GM12878 (cell line): ENCODE measurements at regions not wholly inside any gene's neighbourhood (a gene's known extent, or its start where the extent isn't known, plus 50 kb on each side); places are given as distances from the start of the nearest gene placed in this dataset.

Experiments
- ATAC-seq: fragments of 200-7000 bp; cut with Tn5 transposase; 3 replicates; pipeline ENCODE4 v1.9.1; 2020; ENCODE audit warnings: mild to moderate bottlenecking, moderate library complexity
- BruUV-seq: library from RNA; stranded (reverse); fragments of 400-500 nt; replicated peaks from 2 replicates; lab custom pipeline; 2021; lab: Mats Ljungman, UMichigan
- CTCF ChIA-PET: fragments of 300-600 bp; sonication (Branson Sonifier 250); formaldehyde crosslinking; extraction: SDS; loops from one replicate; lab custom pipeline; 2021; ENCODE audit warnings: inconsistent platforms; lab: Yijun Ruan, JAX
- POLR2A ChIA-PET: fragments of 350-600 bp; formaldehyde crosslinking; extraction: SDS; loops from one replicate; lab custom pipeline; 2021; ENCODE audit warnings: inconsistent platforms; lab: Charles Lee
- RAD21 ChIA-PET: fragments of 300-600 bp; sonication (Branson Sonifier 250); formaldehyde crosslinking; loops from one replicate; lab custom pipeline; 2023; ENCODE audit warnings: antibody characterized with exemption; ENCODE audit not compliant: unreplicated experiment; lab: Charles Lee
- SMC1A ChIA-PET: fragments of 300-600 bp; sonication (Branson Sonifier 250); formaldehyde crosslinking; loops from one replicate; lab custom pipeline; 2023; ENCODE audit not compliant: unreplicated experiment, uncharacterized antibody; lab: Charles Lee
- DNase-seq: peaks from one replicate; pipeline ENCODE4 v3.0.0-alpha.2; 2011; ENCODE audit warnings: low read depth, low spot score
- FAIRE-seq: peaks from 3 replicates; lab custom pipeline; 2011; peaks lifted over from hg19 to GRCh38; lab: Jason Lieb, UNC
- H2AFZ ChIP-seq: 2 replicates; pipeline ENCODE4 v1.6.0; 2011; ENCODE audit warnings: low read depth, low read length, control low read depth; ENCODE audit not compliant: control insufficient read depth
- H3K27ac ChIP-seq: 2 replicates; pipeline ENCODE4 v1.5.1; 2011; ENCODE audit warnings: control low read depth; ENCODE audit not compliant: control insufficient read depth, insufficient read depth
- H3K27me3 ChIP-seq, 2 experiments: replicated peaks in 1 of 2; 2 replicates each; pipeline versions ENCODE4 v1.6.0 to v1.6.1; 2011; ENCODE audit warnings: low read length in 1 of 2; ENCODE audit not compliant: control insufficient read depth in 2 of 2, insufficient read depth in 2 of 2
- H3K36me3 ChIP-seq, 2 experiments: 2 replicates each; pipeline ENCODE4 v1.5.1; 2011; ENCODE audit warnings: low read length in 1 of 2; ENCODE audit not compliant: control insufficient read depth in 2 of 2, insufficient read depth in 2 of 2
- H3K4me1 ChIP-seq: 2 replicates; pipeline ENCODE4 v1.6.1; 2011; ENCODE audit warnings: mild to moderate bottlenecking, low read length, moderate library complexity, mixed read lengths; ENCODE audit not compliant: control insufficient read depth, insufficient read depth
- H3K4me2 ChIP-seq: 2 replicates; pipeline ENCODE4 v1.6.0; 2011; ENCODE audit warnings: control low read depth; ENCODE audit not compliant: control insufficient read depth, insufficient read depth
- H3K4me3 ChIP-seq: fragments of 200-600 bp; sonication (generic); 2 replicates; pipeline ENCODE4 v1.5.1; 2016
- H3K79me2 ChIP-seq: 2 replicates; pipeline ENCODE4 v1.6.0; 2011; ENCODE audit warnings: low read length; ENCODE audit not compliant: control insufficient read depth, insufficient read depth
- H3K9ac ChIP-seq: 2 replicates; pipeline ENCODE4 v1.8.0; 2011; ENCODE audit warnings: low read length, control low read depth, mixed read lengths; ENCODE audit not compliant: control insufficient read depth, insufficient read depth
- H3K9me3 ChIP-seq: replicated peaks from 3 replicates; pipeline ENCODE4 v1.5.1; 2011; ENCODE audit warnings: mild to moderate bottlenecking, low read length; ENCODE audit not compliant: control insufficient read depth, insufficient read depth
- H4K20me1 ChIP-seq: 2 replicates; pipeline ENCODE4 v1.6.0; 2011; ENCODE audit not compliant: control insufficient read depth, insufficient read depth
- EGR1 ChIP-seq, 2 experiments: IDR thresholded peaks; 1 replicate in 1 of 2; 2 replicates in 1 of 2; pipeline ENCODE4 v1.6.1; 2011 to 2012; ENCODE audit warnings: low read depth in 2 of 2, low read length in 2 of 2, borderline replicate concordance in 1 of 2, mild to moderate bottlenecking in 1 of 2, moderate library complexity in 1 of 2
- NFXL1 ChIP-seq: fragments of 450-650 bp; IDR thresholded peaks from 2 replicates; pipeline ENCODE4 v1.6.1; 2017; ENCODE audit warnings: antibody characterized with exemption, mild to moderate bottlenecking, borderline replicate concordance
- NFYB ChIP-seq: IDR thresholded peaks from 2 replicates; pipeline ENCODE4 v1.6.1; 2011; ENCODE audit warnings: low read depth, mild to moderate bottlenecking, low read length, improper control_type of control experiment, moderate library complexity; ENCODE audit not compliant: insufficient read depth
- POLR2AphosphoS5 ChIP-seq: IDR thresholded peaks from 2 replicates; pipeline ENCODE4 v1.6.1; 2011; ENCODE audit warnings: mild to moderate bottlenecking, low read length, inconsistent platforms
- STAT1 ChIP-seq: fragments of 450-650 bp; conservative IDR thresholded peaks from 2 replicates; pipeline ENCODE4 v1.6.1; 2014; ENCODE audit warnings: antibody characterized with exemption, mild to moderate bottlenecking
- WRNIP1 ChIP-seq: IDR thresholded peaks from 2 replicates; pipeline ENCODE4 v1.6.1; 2011; ENCODE audit warnings: low read depth, low read length, improper control_type of control experiment, borderline replicate concordance
- ZNF24 ChIP-seq: fragments of 450-650 bp; IDR thresholded peaks from 2 replicates; pipeline ENCODE4 v1.6.1; 2017; ENCODE audit warnings: antibody characterized with exemption, mild to moderate bottlenecking
- ZNF592 ChIP-seq: fragments of 450-650 bp; IDR thresholded peaks from 2 replicates; pipeline ENCODE4 v1.6.1; 2017; ENCODE audit warnings: mild to moderate bottlenecking, moderate library complexity
- WGBS: methylation state at CpG from one replicate; pipeline ENCODE4 v1.1.6; 2016; ENCODE audit warnings: low lambda C conversion rate; ENCODE audit not compliant: insufficient replicate concordance, insufficient coverage; ENCODE audit errors: missing lambda C conversion rate; 5-methylcytosine and 5-hydroxymethylcytosine counted together
- in situ Hi-C: fragments of 300-500 bp; cut with MboI; formaldehyde crosslinking; loops from 9 replicates; pipeline ENCODE4 v1.14.3; 2018; ENCODE audit warnings: mixed read lengths
- intact Hi-C: fragments of 100-400 bp; cut with micrococcal nuclease; formaldehyde crosslinking; loops from one replicate; pipeline ENCODE4 v1.14.2; 2022; ENCODE audit not compliant: unreplicated experiment
- TF ChIP-seq, protein P1 (sequence below): fragments of 450-650 bp; formaldehyde crosslinking; IDR thresholded peaks from 2 replicates; pipeline ENCODE4 v1.4.0; 2020; ENCODE audit warnings: mild to moderate bottlenecking, moderate library complexity

DNA sequence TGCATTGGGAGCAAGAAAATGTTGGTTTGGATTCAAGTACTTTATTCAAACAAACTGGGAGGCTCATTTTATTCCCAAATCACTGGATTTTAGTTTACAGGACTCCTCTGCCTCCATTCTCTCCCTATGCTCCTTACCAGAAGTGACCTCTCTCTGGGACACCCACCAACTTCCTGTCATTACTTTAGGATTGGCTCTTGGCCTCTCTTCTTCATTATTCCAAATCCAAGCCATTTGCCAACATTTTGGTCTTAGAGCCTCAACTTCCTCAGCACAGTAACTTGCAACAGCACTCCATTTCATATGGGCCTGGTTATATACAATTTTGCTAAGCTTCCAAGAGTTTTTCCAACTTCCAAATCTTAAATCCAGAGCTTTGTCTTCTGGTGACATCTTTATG is 432.1 kb downstream of the NR2F2 start (continued):
- TF ChIP-seq, protein P1, sequence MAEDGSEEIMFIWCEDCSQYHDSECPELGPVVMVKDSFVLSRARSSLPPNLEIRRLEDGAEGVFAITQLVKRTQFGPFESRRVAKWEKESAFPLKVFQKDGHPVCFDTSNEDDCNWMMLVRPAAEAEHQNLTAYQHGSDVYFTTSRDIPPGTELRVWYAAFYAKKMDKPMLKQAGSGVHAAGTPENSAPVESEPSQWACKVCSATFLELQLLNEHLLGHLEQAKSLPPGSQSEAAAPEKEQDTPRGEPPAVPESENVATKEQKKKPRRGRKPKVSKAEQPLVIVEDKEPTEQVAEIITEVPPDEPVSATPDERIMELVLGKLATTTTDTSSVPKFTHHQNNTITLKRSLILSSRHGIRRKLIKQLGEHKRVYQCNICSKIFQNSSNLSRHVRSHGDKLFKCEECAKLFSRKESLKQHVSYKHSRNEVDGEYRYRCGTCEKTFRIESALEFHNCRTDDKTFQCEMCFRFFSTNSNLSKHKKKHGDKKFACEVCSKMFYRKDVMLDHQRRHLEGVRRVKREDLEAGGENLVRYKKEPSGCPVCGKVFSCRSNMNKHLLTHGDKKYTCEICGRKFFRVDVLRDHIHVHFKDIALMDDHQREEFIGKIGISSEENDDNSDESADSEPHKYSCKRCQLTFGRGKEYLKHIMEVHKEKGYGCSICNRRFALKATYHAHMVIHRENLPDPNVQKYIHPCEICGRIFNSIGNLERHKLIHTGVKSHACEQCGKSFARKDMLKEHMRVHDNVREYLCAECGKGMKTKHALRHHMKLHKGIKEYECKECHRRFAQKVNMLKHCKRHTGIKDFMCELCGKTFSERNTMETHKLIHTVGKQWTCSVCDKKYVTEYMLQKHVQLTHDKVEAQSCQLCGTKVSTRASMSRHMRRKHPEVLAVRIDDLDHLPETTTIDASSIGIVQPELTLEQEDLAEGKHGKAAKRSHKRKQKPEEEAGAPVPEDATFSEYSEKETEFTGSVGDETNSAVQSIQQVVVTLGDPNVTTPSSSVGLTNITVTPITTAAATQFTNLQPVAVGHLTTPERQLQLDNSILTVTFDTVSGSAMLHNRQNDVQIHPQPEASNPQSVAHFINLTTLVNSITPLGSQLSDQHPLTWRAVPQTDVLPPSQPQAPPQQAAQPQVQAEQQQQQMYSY (CRISPR knock-in tag) = no peak

GRCh38 chr15:96764501-96764900 is 434.0 kb downstream of the NR2F2 start:
- TF ChIP-seq POLR2AphosphoS5 (no peak), WRNIP1 (no peak), EGR1 (IDR thresholded peaks at IDR 0.05; ENCODE audit: borderline replicate concordance in 1 of 2, low read depth in 2 of 2, low read length in 2 of 2) (no peak), ZNF24 (no peak), NFXL1 (no peak), NFYB (no peak), STAT1 (no peak), ZNF592 (no peak)
- intact Hi-C loops = no loop called here
- Histone ChIP-seq H3K4me3 (no peak overlapping the region), H3K36me3 (no peaks in the 10 kb centered on the region), H3K9me3 (no peaks in the 10 kb centered on the region), H3K27me3 (no peaks in the 10 kb centered on the region), H3K9ac (no peak overlapping the region), H3K27ac (no peak overlapping the region), H3K79me2 (no peaks in the 10 kb centered on the region), H3K4me1 (no peaks in the 10 kb centered on the region), H3K4me2 (no peak overlapping the region), H2AFZ (no peak overlapping the region), H4K20me1 (no peaks in the 10 kb centered on the region)
- DNase-seq (no peak), FAIRE-seq (no peak), ATAC-seq (no peak)
- in situ Hi-C loops = no loop called here
- no TSS peak for BruUV-seq
- ChIA-PET SMC1A (no interaction called here), RAD21 (no interaction called here), POLR2A (no interaction called here), CTCF (no interaction called here)
- WGBS = 53% methylated on average over 13 of the region's 24 CpGs
